ENCODE measurements at regions not wholly inside any gene's neighbourhood (a gene's known extent, or its start where the extent isn't known, plus 50 kb on each side); places are given as distances from the start of the nearest gene placed in this dataset.

DNA sequence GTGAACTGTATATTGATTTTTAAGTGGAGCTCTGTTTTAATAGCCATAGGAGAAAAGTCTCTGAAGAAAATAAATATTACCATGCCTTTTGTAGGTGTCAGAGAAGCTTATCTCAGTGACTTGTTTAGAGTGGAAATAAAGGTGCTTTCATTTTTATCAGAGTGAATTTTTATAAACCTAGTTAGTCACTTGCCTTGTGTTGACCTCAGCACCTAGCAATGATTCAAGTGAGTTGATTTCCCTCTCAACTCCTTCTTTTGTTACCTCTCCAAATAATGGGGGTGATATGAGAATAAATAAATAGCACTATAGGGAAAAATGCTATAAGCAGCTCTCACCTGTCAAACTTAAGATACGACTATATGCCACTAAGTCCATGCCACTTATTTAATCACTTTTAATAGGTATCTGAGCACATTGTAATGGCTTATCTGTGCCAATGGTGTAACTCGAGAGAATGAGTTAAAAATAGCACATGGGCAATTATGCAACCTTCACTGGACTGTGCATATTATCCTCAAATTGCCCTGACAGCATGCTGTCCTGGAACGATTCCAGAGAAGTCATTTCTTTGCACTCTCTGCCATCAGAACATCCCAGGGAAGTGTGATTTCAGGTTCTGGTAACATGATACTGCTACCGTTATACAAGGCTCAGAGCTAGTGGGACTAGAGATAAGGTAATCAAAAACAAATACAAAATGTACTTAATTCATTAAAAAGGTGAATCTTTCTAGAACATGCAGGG is 290.8 kb downstream of the CCDC85A start:
- 0 to 78% (median 48%) methylated on average over 1 to 4 of the region's 4 CpGs for WGBS, 10 experiments
- peak; percentile 45 to 96 (median 70) for ATAC-seq (replicated peaks in 6 of 8)

DNA sequence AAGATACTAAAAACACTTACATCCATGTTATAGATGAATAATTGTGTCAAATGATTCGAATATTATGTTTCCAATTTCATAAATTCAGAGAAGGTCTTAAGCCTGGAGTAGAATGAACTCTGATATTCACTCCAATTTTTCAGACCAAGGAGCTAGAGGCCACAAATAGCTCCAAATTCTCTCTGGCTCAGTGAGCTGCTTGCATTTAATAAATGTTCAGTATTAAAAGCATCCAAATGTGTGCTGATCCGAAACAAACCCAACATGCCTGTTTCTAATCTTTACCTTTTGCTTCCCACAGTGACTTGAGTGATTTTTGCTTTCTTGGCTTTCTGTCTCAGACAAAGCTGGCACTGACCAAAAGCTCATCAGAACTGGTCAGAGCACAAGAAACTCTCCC is 291.4 kb downstream of the CCDC85A start:
- 0 to 100% (median 68%) methylated on average over 1 to 2 of the region's 2 CpGs for WGBS, 10 experiments
- no peak for ATAC-seq (replicated peaks in 6 of 8)
- no peak overlapping the region for H3K4me3 ChIP-seq
- in situ Hi-C loops (cut with MboI; ENCODE audit: low pct_unique_long_range_greater_than_20kb in 2 of 9, low sequenced_read_pairs in 9 of 9, unreplicated experiment in 9 of 9), result no loop called here
- H3K4me1 ChIP-seq (replicated peaks in 1 of 2), result peaks cover 0 to 4% of the 10 kb centered on the region in 2 donors
- H3K27ac ChIP-seq, result no peak overlapping the region

More for the DNA sequence above, 290.8 kb downstream of the CCDC85A start:
- in situ Hi-C loops (cut with MboI; ENCODE audit: low pct_unique_long_range_greater_than_20kb in 2 of 9, low sequenced_read_pairs in 9 of 9, unreplicated experiment in 9 of 9), result no loop called here
- H3K4me1 ChIP-seq (replicated peaks in 1 of 2), result peaks cover 0 to 4% of the 10 kb centered on the region in 2 donors
- H3K27ac ChIP-seq, result no peak overlapping the region
- no peak overlapping the region for H3K4me3 ChIP-seq

DNA sequence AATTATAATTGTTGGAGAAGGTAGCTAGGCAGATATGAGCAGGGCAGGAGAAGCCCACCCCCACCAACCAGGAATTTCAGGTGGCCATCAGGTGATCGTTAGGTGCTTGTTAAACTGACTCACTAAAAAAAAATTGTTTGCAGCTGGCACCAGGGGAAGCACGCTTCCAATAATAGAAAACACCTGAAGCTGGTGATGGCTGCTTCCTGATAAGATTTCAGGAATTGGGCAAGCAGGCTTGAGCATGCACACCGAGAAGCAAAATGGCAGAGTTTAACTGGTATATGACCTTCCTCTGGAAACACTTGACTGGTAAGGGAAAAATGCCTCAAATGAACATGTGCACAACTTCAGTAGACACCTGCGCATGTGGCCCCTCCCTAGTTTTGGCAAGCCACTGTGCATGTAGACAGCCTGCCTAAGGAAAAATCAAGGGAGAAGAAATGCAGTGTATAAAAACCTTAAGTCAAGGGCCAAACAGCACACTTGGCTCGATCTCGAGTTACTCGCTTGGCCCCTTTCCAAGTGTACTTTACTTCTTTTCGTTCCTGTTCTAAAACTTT is 292.8 kb downstream of the CCDC85A start:
- no peak overlapping the region for H3K4me3 ChIP-seq
- no peak for ATAC-seq (replicated peaks in 6 of 8)
- in situ Hi-C loops (cut with MboI; ENCODE audit: low pct_unique_long_range_greater_than_20kb in 2 of 9, low sequenced_read_pairs in 9 of 9, unreplicated experiment in 9 of 9), result no loop called here
- peaks cover 0 to 4% of the 10 kb centered on the region in 2 donors for H3K4me1 ChIP-seq (replicated peaks in 1 of 2)
- 0 to 100% (median 91%) methylated on average over 1 to 8 of the region's 8 CpGs; no CpG with 5 or more reads in 1 of the 10 experiments for WGBS, 10 experiments
- H3K27ac ChIP-seq, result no peak overlapping the region

DNA sequence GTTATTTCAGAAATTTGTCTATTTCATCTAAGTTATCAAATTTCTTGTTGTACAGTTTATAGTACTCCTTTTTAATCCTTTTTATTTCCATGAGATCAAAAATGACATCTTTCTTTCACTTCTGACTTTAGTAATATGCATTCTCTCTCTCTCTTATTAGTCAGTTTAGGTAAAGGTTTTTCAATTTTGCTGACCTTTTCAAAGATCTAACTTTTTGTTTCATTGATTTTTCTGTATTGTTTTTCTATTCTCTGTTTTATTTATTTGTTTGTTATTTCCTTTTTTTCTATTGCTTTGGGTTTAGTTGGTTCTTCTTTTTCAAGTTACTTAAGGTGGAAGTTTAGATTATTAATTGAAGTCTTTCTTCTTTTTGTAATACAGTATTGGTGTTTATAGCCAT is 294.2 kb downstream of the CCDC85A start:
- Histone ChIP-seq H3K27ac (no peak overlapping the region), H3K4me3 (no peak overlapping the region), H3K4me1 (replicated peaks in 1 of 2) (peaks cover 0 to 4% of the 10 kb centered on the region in 2 donors)
- in situ Hi-C loops (cut with MboI; ENCODE audit: low pct_unique_long_range_greater_than_20kb in 2 of 9, low sequenced_read_pairs in 9 of 9, unreplicated experiment in 9 of 9), result no loop called here
- no peak for ATAC-seq (replicated peaks in 6 of 8)

DNA sequence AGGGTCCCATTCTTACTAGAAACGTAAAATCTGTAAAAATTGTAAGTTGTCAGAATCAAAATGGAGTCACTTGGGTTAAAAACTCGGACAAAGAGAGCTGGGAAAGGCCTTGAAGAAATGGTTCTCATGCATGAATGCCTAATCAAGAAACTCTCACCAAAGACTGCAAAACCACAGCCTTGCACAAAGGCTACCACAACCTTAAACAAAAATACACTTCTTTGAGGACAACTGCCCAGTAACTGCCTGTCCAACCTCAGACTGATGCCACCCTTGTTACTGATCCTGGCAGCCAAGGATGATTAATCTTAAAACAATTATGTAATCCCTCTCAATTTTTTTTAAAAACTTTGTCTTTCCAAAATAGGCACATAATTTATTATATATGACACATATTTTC is 299.3 kb downstream of the CCDC85A start:
- no peaks in the 10 kb centered on the region for H3K4me1 ChIP-seq (replicated peaks in 1 of 2)
- no peak overlapping the region for H3K4me3 ChIP-seq
- H3K27ac ChIP-seq, result no peak overlapping the region
- ATAC-seq (replicated peaks in 6 of 8), result no peak
- 0 to 80% (median 56%) methylated on average over 1 to 2 of the region's 2 CpGs; no CpG with 5 or more reads in 3 of the 10 experiments for WGBS, 10 experiments
- in situ Hi-C loops (cut with MboI; ENCODE audit: low pct_unique_long_range_greater_than_20kb in 2 of 9, low sequenced_read_pairs in 9 of 9, unreplicated experiment in 9 of 9), result no loop called here

DNA sequence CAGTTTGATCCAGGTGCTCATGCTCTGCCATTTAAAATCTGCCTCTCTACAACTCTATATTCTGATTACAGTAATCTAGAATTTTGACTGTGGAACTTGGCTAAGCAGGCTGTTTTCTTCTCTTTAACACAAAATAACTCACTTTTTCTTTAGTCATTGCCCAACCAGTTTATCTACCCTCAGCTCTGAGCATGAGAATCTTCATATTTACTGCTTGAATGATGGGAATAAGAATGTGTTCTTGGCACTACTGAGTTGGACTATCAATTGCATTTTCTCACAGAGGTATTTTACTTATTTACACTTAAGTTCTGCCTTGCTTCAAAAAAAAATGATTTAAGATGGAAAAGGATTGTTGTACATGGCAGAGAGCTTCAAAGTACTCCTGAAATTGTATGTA is 301.1 kb downstream of the CCDC85A start:
- Histone ChIP-seq H3K4me1 (replicated peaks in 1 of 2) (no peaks in the 10 kb centered on the region), H3K27ac (no peak overlapping the region), H3K4me3 (no peak overlapping the region)
- ATAC-seq (replicated peaks in 6 of 8), result no peak
- in situ Hi-C loops (cut with MboI; ENCODE audit: low pct_unique_long_range_greater_than_20kb in 2 of 9, low sequenced_read_pairs in 9 of 9, unreplicated experiment in 9 of 9), result no loop called here

DNA sequence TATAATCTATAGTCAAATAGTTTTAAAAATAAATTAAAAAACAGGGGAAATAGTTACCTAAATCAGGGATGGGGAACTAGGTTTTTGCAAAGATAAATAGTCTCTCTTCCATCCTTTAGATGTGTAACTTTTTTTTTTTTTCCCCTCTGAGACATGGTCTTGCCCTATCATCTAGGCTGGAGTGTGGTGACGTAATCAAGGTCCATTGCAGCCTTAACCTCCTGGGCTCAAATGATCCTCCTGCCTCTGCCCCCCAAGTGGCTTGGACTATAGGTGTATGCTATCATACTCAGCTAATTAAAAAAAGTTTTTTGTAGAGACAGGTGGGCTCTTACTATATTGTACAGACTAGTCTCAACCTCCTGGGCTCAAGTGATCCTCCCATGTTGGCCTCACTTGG is 316.5 kb downstream of the CCDC85A start:
- no peak for ATAC-seq (replicated peaks in 6 of 8)
- no peak overlapping the region for H3K27ac ChIP-seq
- in situ Hi-C loops (cut with MboI; ENCODE audit: low pct_unique_long_range_greater_than_20kb in 2 of 9, low sequenced_read_pairs in 9 of 9, unreplicated experiment in 9 of 9), result no loop called here
- H3K4me1 ChIP-seq (replicated peaks in 1 of 2), result no peaks in the 10 kb centered on the region
- no peak overlapping the region for H3K4me3 ChIP-seq
- WGBS, 10 experiments, result 22 to 100% (median 100%) methylated on average over 1 of the region's 1 CpG; no CpG with 5 or more reads in 7 of the 10 experiments

DNA sequence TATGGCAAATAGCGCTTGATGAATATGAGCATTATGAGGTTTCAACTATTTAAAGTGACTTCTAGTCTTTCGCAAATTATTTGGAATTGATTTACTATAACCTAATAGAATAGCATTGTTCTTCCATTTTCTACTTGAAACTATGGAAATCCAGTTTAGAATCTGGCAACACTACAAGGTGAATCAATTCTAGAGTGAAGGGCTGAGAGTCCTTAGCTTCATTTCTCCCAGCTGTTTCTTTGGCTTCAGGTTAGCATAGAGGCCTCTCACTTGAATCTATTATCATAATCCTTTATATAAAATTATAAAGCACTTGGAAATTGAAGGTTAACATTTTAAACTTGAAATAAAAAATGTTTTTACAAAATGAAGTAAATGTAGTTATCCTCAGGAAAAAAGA is 318.8 kb downstream of the CCDC85A start:
- no peaks in the 10 kb centered on the region for H3K4me1 ChIP-seq (replicated peaks in 1 of 2)
- in situ Hi-C loops (cut with MboI; ENCODE audit: low pct_unique_long_range_greater_than_20kb in 2 of 9, low sequenced_read_pairs in 9 of 9, unreplicated experiment in 9 of 9), result no loop called here
- ATAC-seq (replicated peaks in 6 of 8), result no peak
- 0 to 100% (median 95%) methylated on average over 1 to 2 of the region's 2 CpGs; no CpG with 5 or more reads in 4 of the 10 experiments for WGBS, 10 experiments
- H3K27ac ChIP-seq, result no peak overlapping the region
- H3K4me3 ChIP-seq, result no peak overlapping the region

DNA sequence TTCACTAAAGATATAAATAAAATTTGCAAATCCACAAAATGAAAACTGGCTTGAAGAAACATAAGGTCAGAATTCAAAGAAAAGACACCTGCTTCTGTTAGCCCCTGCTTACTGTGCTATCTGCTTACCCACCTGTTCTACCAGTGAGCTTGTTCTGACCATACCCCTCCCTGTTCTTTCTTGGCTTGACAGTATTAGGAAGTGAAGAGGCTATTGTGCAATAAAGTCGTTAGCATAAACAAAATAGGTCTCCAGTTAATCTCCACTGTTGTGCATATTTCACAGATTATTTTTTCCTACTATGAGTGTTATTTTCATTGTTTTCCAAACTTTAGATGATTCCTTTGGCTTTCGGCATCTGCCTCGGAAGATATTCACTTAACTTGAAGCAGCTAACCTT is 322.1 kb downstream of the CCDC85A start:
- H3K27ac ChIP-seq, result no peak overlapping the region
- WGBS, 10 experiments, result 14 to 95% (median 67%) methylated on average over 1 to 3 of the region's 3 CpGs; no CpG with 5 or more reads in 1 of the 10 experiments
- peak in 2 of 8 experiments; percentile 64 to 73 for ATAC-seq (replicated peaks in 6 of 8)

DNA sequence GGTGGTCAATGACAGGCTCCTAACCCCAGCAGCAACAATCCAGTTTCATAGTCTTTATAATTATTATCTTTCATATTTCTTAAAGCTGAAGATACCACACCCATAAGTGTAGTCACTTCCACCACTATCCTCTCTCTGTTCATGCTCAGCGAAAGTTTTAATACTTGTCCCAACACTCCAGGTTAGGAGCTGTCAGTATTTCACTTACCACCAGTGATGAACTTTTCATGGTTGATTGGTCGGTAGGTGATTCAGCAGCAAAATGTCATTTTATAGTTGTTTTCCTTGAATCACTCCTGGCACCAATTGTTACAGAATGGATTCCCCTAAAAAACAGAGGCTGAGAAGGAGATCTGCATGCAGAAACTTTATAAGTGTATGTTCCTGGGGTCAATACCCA is 324.9 kb downstream of the CCDC85A start:
- Histone ChIP-seq H3K4me1 (replicated peaks in 1 of 2) (no peaks in the 10 kb centered on the region), H3K4me3 (no peak overlapping the region), H3K27ac (no peak overlapping the region)
- in situ Hi-C loops (cut with MboI; ENCODE audit: low pct_unique_long_range_greater_than_20kb in 2 of 9, low sequenced_read_pairs in 9 of 9, unreplicated experiment in 9 of 9), result no loop called here
- WGBS, 10 experiments, result 0 to 100% (median 88%) methylated on average over 1 to 2 of the region's 2 CpGs; no CpG with 5 or more reads in 3 of the 10 experiments
- no peak for ATAC-seq (replicated peaks in 6 of 8)

More for the DNA sequence above, 322.1 kb downstream of the CCDC85A start:
- H3K4me1 ChIP-seq (replicated peaks in 1 of 2), result no peaks in the 10 kb centered on the region
- in situ Hi-C loops (cut with MboI; ENCODE audit: low pct_unique_long_range_greater_than_20kb in 2 of 9, low sequenced_read_pairs in 9 of 9, unreplicated experiment in 9 of 9), result no loop called here
- no peak overlapping the region for H3K4me3 ChIP-seq

DNA sequence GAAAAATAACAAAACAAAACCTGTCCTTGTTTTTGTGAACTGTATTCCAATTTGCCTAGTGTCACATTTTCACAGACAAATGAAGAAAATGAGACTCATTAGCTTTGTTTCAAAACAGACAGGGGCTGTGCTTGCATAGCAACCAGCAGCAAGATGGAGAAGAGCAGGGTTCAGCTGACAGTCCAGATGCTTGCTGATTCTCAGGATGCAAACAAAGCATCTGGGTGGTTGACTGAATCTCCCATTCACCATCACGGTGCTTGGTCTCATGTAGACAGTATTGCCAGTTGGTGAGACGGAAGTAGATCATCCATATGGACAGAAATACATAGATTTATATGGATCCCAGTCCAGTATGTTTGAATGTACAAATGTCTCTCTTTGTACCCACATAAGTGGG is 326.8 kb downstream of the CCDC85A start:
- in situ Hi-C loops (cut with MboI; ENCODE audit: low pct_unique_long_range_greater_than_20kb in 2 of 9, low sequenced_read_pairs in 9 of 9, unreplicated experiment in 9 of 9), result no loop called here

DNA sequence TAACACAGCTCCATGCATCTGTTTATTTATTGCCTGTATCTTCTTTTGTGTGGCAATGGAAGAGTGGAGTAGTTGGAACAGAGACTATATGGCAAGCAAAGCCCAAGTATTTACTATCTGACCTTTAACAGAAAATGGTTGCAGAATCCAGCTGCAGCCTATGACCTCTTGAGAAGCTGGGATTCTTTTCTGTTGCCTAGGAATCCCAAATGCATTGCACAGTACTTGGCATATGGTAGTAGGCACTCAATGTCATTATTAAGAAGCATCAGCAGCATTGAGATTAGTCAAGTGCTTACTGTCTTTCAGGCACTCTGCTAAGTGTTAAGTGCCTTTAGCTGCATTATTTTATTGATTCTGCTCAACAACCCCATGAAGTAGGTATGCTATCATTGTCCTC is 331.6 kb downstream of the CCDC85A start:
- peak in 1 of 8 experiments; percentile 12 for ATAC-seq (replicated peaks in 6 of 8)
- Histone ChIP-seq H3K27ac (no peak overlapping the region), H3K4me3 (no peak overlapping the region), H3K4me1 (replicated peaks in 1 of 2) (no peaks in the 10 kb centered on the region)
- in situ Hi-C loops (cut with MboI; ENCODE audit: low pct_unique_long_range_greater_than_20kb in 2 of 9, low sequenced_read_pairs in 9 of 9, unreplicated experiment in 9 of 9), result no loop called here

More for the DNA sequence above, 326.8 kb downstream of the CCDC85A start:
- Histone ChIP-seq H3K4me1 (replicated peaks in 1 of 2) (no peaks in the 10 kb centered on the region), H3K27ac (no peak overlapping the region), H3K4me3 (no peak overlapping the region)
- WGBS, 10 experiments, result 0 to 92% (median 78%) methylated on average over 1 to 2 of the region's 2 CpGs; no CpG with 5 or more reads in 4 of the 10 experiments
- ATAC-seq (replicated peaks in 6 of 8), result peak in 1 of 8 experiments; percentile 66

DNA sequence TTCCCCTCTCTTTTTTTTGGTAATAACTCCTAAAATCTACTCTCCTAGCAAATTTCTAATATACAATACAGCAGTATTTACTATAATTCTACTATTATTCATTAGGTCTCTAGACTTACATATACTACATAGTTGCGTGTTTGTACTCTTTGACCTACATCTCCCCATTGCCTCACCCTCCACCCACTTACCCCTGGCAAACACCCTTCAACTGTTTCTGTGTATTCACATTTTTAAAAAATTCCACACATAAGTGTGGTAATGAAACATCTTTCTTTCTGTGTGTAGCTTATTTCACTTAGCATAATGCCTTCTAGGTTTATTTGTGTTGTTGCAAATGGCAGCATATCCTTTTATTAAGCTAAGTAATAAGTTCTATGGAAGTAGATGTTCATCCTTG is 336.0 kb downstream of the CCDC85A start:
- Histone ChIP-seq H3K27ac (no peak overlapping the region), H3K4me3 (no peak overlapping the region), H3K4me1 (replicated peaks in 1 of 2) (no peaks in the 10 kb centered on the region)
- ATAC-seq (replicated peaks in 6 of 8), result no peak
- in situ Hi-C loops (cut with MboI; ENCODE audit: low pct_unique_long_range_greater_than_20kb in 2 of 9, low sequenced_read_pairs in 9 of 9, unreplicated experiment in 9 of 9), result no loop called here
- 0 to 100% (median 47%) methylated on average over 1 of the region's 1 CpG; no CpG with 5 or more reads in 2 of the 10 experiments for WGBS, 10 experiments

DNA sequence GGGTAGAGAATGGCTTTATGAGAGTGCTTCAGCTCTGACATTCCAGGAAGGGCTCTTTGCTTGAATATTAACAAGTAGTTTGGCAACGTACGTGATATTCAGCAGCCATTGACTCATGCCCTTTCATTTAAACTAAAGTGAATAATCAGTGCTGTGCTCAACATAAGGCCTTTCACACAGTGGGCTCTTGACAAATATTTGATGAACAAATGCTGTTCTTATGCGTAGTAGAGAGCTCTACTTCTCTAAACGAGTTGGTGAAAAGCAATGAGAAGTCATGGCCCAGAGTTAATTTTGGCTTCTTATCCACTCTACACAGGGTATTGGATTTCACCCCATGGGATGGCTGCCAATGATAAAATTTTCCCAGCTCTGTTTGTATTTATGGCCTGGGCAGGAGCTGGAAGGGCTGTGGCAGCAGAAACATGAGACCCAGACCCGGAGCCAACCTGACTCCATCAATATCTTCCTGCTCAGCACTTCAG is 338.9 kb downstream of the CCDC85A start:
- H3K27ac ChIP-seq, result no peak overlapping the region
- in situ Hi-C loops (cut with MboI; ENCODE audit: low pct_unique_long_range_greater_than_20kb in 2 of 9, low sequenced_read_pairs in 9 of 9, unreplicated experiment in 9 of 9), result no loop called here
- peak in 3 of 8 experiments; percentile 62 to 96 (median 93) for ATAC-seq (replicated peaks in 6 of 8)
- 0 to 90% (median 47%) methylated on average over 1 to 5 of the region's 5 CpGs; no CpG with 5 or more reads in 1 of the 10 experiments for WGBS, 10 experiments
- H3K4me1 ChIP-seq (replicated peaks in 1 of 2), result no peaks in the 10 kb centered on the region
- no peak overlapping the region for H3K4me3 ChIP-seq
